ENCODE measurements at regions not wholly inside any gene's neighbourhood (a gene's known extent, or its start where the extent isn't known, plus 50 kb on each side); places are given as distances from the start of the nearest gene placed in this dataset.
A peak's percentile ranks its signal among the peaks of the same experiment; 100 is the strongest.

- intact Hi-C loops (cut with micrococcal nuclease): no loop called here
- TF ChIP-seq EZH2 (IDR thresholded peaks at IDR 0.05; ENCODE audit: low read length, unreplicated experiment): no peak
- no peak for TF ChIP-seq EZH2phosphoT487 (IDR thresholded peaks at IDR 0.05; ENCODE audit: borderline replicate concordance, low read length)
- no peak for TF ChIP-seq CTCF (conservative IDR thresholded peaks at IDR 0.05; ENCODE audit: low read depth, low read length)
- ChIA-PET POLR2A (ENCODE audit: unreplicated experiment) (no interaction called here), CTCF (no interaction called here)
- BruUV-seq (replicated peaks): no TSS peak
- peaks cover 3% of the 10 kb centered on the region for H3F3A ChIP-seq (ENCODE audit: low read length, unreplicated experiment)
- no peaks in the 10 kb centered on the region for H4K20me1 ChIP-seq (ENCODE audit: low read length)
- ATAC-seq: no peak
- H3K36me3 ChIP-seq (ENCODE audit: low read depth, low read length): no peaks in the 10 kb centered on the region
- no peak overlapping the region for H2AFZ ChIP-seq (ENCODE audit: low read length)
- no peaks in the 10 kb centered on the region for H3K9me2 ChIP-seq (replicated peaks; ENCODE audit: low read length)
- no peak overlapping the region for H3K27ac ChIP-seq (ENCODE audit: low read length)
- H3K4me3 ChIP-seq (ENCODE audit: low read length): no peak overlapping the region
- no peaks in the 10 kb centered on the region for H3K79me2 ChIP-seq (ENCODE audit: low read length)
- no peaks in the 10 kb centered on the region for H3K27me3 ChIP-seq (ENCODE audit: low read length)
- H3K4me2 ChIP-seq (ENCODE audit: low read length): no peak overlapping the region
- H3K9ac ChIP-seq (ENCODE audit: low read length): no peak overlapping the region
- peaks cover 5% of the 10 kb centered on the region; the same call in 1 of the 2 replicates for H3K9me3 ChIP-seq (ENCODE audit: low read length)
- DNase-seq: no peak
- H3K4me1 ChIP-seq (ENCODE audit: insufficient read depth, low read length): peaks cover 12% of the 10 kb centered on the region; the same call in 1 of the 2 replicates
Observed at GRCh38 chr7:25918731-25919130, 233.3 kb upstream of the NFE2L3 start.

GRCh38 chr7:25922296-25922695 is 229.7 kb upstream of the NFE2L3 start:
- DNase-seq (peak; percentile 83), ATAC-seq (peak; percentile 33; the same call in 1 of the 2 replicates)
- CTCF ChIA-PET: no interaction called here
- Histone ChIP-seq H3K9ac (ENCODE audit: low read length) (no peak overlapping the region), H3K9me2 (replicated peaks; ENCODE audit: low read length) (no peaks in the 10 kb centered on the region), H3K79me2 (ENCODE audit: low read length) (no peaks in the 10 kb centered on the region), H3K4me2 (ENCODE audit: low read length) (no peak overlapping the region), H2AFZ (ENCODE audit: low read length) (no peak overlapping the region), H3K36me3 (ENCODE audit: low read depth, low read length) (no peaks in the 10 kb centered on the region), H3K4me1 (ENCODE audit: insufficient read depth, low read length) (peaks cover 12% of the 10 kb centered on the region; the same call in 1 of the 2 replicates), H3K4me3 (ENCODE audit: low read length) (no peak overlapping the region), H3K27me3 (ENCODE audit: low read length) (no peaks in the 10 kb centered on the region), H3F3A (ENCODE audit: low read length, unreplicated experiment) (peaks cover 3% of the 10 kb centered on the region), H3K27ac (ENCODE audit: low read length) (peak overlapping the region; percentile 16), H4K20me1 (ENCODE audit: low read length) (no peaks in the 10 kb centered on the region), H3K9me3 (ENCODE audit: low read length) (peaks cover 5% of the 10 kb centered on the region; the same call in 1 of the 2 replicates)
- BruUV-seq (replicated peaks): no TSS peak
- POLR2A ChIA-PET (ENCODE audit: unreplicated experiment): no interaction called here
- TF ChIP-seq EZH2 (IDR thresholded peaks at IDR 0.05; ENCODE audit: low read length, unreplicated experiment) (no peak), CTCF (conservative IDR thresholded peaks at IDR 0.05; ENCODE audit: low read depth, low read length) (no peak), EZH2phosphoT487 (IDR thresholded peaks at IDR 0.05; ENCODE audit: borderline replicate concordance, low read length) (no peak)
- intact Hi-C loops (cut with micrococcal nuclease): no loop called here

- H4K20me1 ChIP-seq (ENCODE audit: low read length): no peaks in the 10 kb centered on the region
- H3K9me3 ChIP-seq (ENCODE audit: low read length): peaks cover 2% of the 10 kb centered on the region; the same call in 1 of the 2 replicates
- no peak for TF ChIP-seq EZH2 (IDR thresholded peaks at IDR 0.05; ENCODE audit: low read length, unreplicated experiment)
- TF ChIP-seq EZH2phosphoT487 (IDR thresholded peaks at IDR 0.05; ENCODE audit: borderline replicate concordance, low read length): no peak
- intact Hi-C loops (cut with micrococcal nuclease): no loop called here
- ATAC-seq: no peak
- H3K79me2 ChIP-seq (ENCODE audit: low read length): no peaks in the 10 kb centered on the region
- peaks cover 3% of the 10 kb centered on the region for H3F3A ChIP-seq (ENCODE audit: low read length, unreplicated experiment)
- no peaks in the 10 kb centered on the region for H3K36me3 ChIP-seq (ENCODE audit: low read depth, low read length)
- ChIA-PET POLR2A (ENCODE audit: unreplicated experiment) (no interaction called here), CTCF (no interaction called here)
- no peak overlapping the region for H3K27ac ChIP-seq (ENCODE audit: low read length)
- H3K4me1 ChIP-seq (ENCODE audit: insufficient read depth, low read length): peaks cover 12% of the 10 kb centered on the region; the same call in 1 of the 2 replicates
- no peak overlapping the region for H2AFZ ChIP-seq (ENCODE audit: low read length)
- DNase-seq: peak; percentile 9
- peaks cover 2% of the 10 kb centered on the region; the same call in 1 of the 2 replicates for H3K27me3 ChIP-seq (ENCODE audit: low read length)
- H3K4me3 ChIP-seq (ENCODE audit: low read length): no peak overlapping the region
- no TSS peak for BruUV-seq (replicated peaks)
- no peak overlapping the region for H3K9ac ChIP-seq (ENCODE audit: low read length)
- H3K4me2 ChIP-seq (ENCODE audit: low read length): no peak overlapping the region
- H3K9me2 ChIP-seq (replicated peaks; ENCODE audit: low read length): no peaks in the 10 kb centered on the region
Observed at GRCh38 chr7:25923741-25924460, 228.1 kb upstream of the NFE2L3 start.

All from PC-3 (cell line).